ENCODE measurements at regions not wholly inside any gene's neighbourhood (a gene's known extent, or its start where the extent isn't known, plus 50 kb on each side); places are given as distances from the start of the nearest gene placed in this dataset.

DNA sequence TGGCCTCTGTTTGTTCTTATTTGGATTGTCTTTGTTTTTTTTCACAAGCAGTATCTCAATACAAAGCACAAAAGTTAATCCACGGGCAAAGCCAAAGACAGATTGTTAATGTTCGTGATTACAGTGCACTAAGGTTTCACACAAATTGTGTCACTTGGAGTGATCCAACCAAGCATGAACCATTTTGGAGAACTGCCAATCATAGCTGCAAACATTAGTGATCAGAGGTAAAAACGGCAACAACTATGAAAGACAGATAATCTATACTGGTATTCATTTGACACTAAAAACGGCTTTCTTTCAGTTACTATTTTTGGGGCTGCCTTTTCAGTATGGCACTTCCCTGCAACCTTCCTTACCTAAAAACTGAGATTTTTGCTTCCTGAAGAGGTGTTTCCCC lies 213.1 kb upstream of the GULP1 start:
- TF ChIP-seq CHD2 (IDR thresholded peaks at IDR 0.05; ENCODE audit: low read length), result no peak
- no peak for TF ChIP-seq CTCF (IDR thresholded peaks at IDR 0.05; ENCODE audit: control extremely low read depth in 1 of 3, insufficient read depth in 1 of 3, low read depth in 1 of 3, low read length in 3 of 3)
- no peak for TF ChIP-seq CBX5 (IDR thresholded peaks at IDR 0.05; ENCODE audit: low read depth, low read length)
- no peak for TF ChIP-seq EP300 (IDR thresholded peaks at IDR 0.05; ENCODE audit: borderline replicate concordance in 1 of 2, low read depth in 2 of 2, low read length in 2 of 2)
- TF ChIP-seq RFX5 (IDR thresholded peaks at IDR 0.05; ENCODE audit: borderline replicate concordance, low read depth, low read length), result no peak
- no peak for TF ChIP-seq CEBPB (IDR thresholded peaks at IDR 0.05; ENCODE audit: low read depth, low read length)
- no peak for TF ChIP-seq POLR2AphosphoS5 (IDR thresholded peaks at IDR 0.05; ENCODE audit: low read depth, low read length)
- TF ChIP-seq SP1 (IDR thresholded peaks at IDR 0.05; ENCODE audit: low read depth, low read length), result no peak

Measured in H1 (cell line).